H1 (cell line): ENCODE measurements at regions not wholly inside any gene's neighbourhood (a gene's known extent, or its start where the extent isn't known, plus 50 kb on each side); places are given as distances from the start of the nearest gene placed in this dataset.

Experiments used
- CTCF ChIA-PET: fragments of 300-600 bp; sonication (Branson Sonifier 250); formaldehyde crosslinking; loops from one replicate; lab custom pipeline; 2021; ENCODE audit not compliant: partially characterized antibody; lab: Charles Lee
- POLR2A ChIA-PET: fragments of 300-600 bp; sonication (Branson Sonifier 250); formaldehyde crosslinking; loops from one replicate; lab custom pipeline; 2021; ENCODE audit warnings: inconsistent platforms; ENCODE audit not compliant: partially characterized antibody; lab: Charles Lee
- DNase-seq, 2 experiments: peaks; one replicate each; pipeline versions ENCODE4 v3.0.0 to v3.0.0-alpha.2; 2010 to 2022; ENCODE audit warnings: low spot score in 2 of 2, low read depth in 1 of 2, mixed read lengths in 1 of 2
- FAIRE-seq: peaks from 2 replicates; lab custom pipeline; 2011; peaks lifted over from hg19 to GRCh38; lab: Jason Lieb, UNC
- H2AFZ ChIP-seq: 2 replicates; pipeline ENCODE4 v1.8.1; 2012; ENCODE audit warnings: low read length, inconsistent platforms
- H2AK5ac ChIP-seq: 2 replicates; pipeline ENCODE4 v1.6.1; 2013; ENCODE audit warnings: low read depth, low read length
- H2BK120ac ChIP-seq: replicated peaks from 2 replicates; pipeline ENCODE3; 2013; ENCODE audit warnings: low read depth, low read length, inconsistent platforms
- H2BK12ac ChIP-seq: 2 replicates; pipeline ENCODE4 v1.6.1; 2013; ENCODE audit warnings: low read depth, low read length
- H2BK15ac ChIP-seq: 2 replicates; pipeline ENCODE4 v1.6.1; 2013; ENCODE audit warnings: low read length
- H2BK20ac ChIP-seq: 2 replicates; pipeline ENCODE4 v1.6.1; 2013; ENCODE audit warnings: low read length
- H2BK5ac ChIP-seq: 2 replicates; pipeline ENCODE4 v1.6.1; 2013; ENCODE audit warnings: low read depth, low read length
- H3K14ac ChIP-seq: 2 replicates; pipeline ENCODE4 v1.6.1; 2013; ENCODE audit warnings: inconsistent platforms; ENCODE audit not compliant: insufficient read length
- H3K18ac ChIP-seq: 2 replicates; pipeline ENCODE4 v1.6.1; 2013; ENCODE audit warnings: low read length; ENCODE audit errors: extremely low read depth
- H3K23ac ChIP-seq: 2 replicates; pipeline ENCODE4 v1.6.1; 2013; ENCODE audit warnings: inconsistent platforms; ENCODE audit not compliant: insufficient read length
- H3K23me2 ChIP-seq: 2 replicates; pipeline ENCODE4 v1.6.1; 2013; ENCODE audit warnings: low read depth, low read length
- H3K27ac ChIP-seq: 2 replicates; pipeline ENCODE4 v1.6.1; 2011; ENCODE audit warnings: low read depth, low read length, inconsistent platforms
- H3K27me3 ChIP-seq, 4 experiments: replicated peaks in 1 of 4; 1 replicate in 1 of 4; 2 replicates in 3 of 4; pipeline versions ENCODE4 v1.6.1 to v1.8.1; 2011 to 2013; ENCODE audit warnings: low read length in 3 of 4, mild to moderate bottlenecking in 3 of 4, inconsistent platforms in 2 of 4, mixed read lengths in 2 of 4, moderate library complexity in 1 of 4; ENCODE audit not compliant: control insufficient read depth in 3 of 4, insufficient read depth in 3 of 4; ENCODE audit errors: extremely low read depth in 1 of 4
- H3K36me3 ChIP-seq, 4 experiments: 2 replicates each; pipeline versions ENCODE4 v1.6.1 to v1.8.1; 2011 to 2013; ENCODE audit warnings: mild to moderate bottlenecking in 4 of 4, low read length in 3 of 4, moderate library complexity in 2 of 4, control low read depth in 1 of 4, inconsistent platforms in 1 of 4; ENCODE audit not compliant: insufficient read depth in 4 of 4, control insufficient read depth in 2 of 4
- H3K4ac ChIP-seq: replicated peaks from 2 replicates; pipeline ENCODE3; 2013; ENCODE audit warnings: low read length, low read depth, mixed read lengths, inconsistent platforms; ENCODE audit not compliant: insufficient read length
- H3K4me1 ChIP-seq, 4 experiments: replicated peaks in 1 of 4; 1 replicate in 1 of 4; 2 replicates in 3 of 4; pipeline versions ENCODE4 v1.6.1 to v1.8.1; 2011 to 2013; ENCODE audit warnings: low read length in 3 of 4, inconsistent platforms in 2 of 4, mixed read lengths in 1 of 4; ENCODE audit not compliant: insufficient read depth in 4 of 4, control insufficient read depth in 3 of 4
- H3K4me2 ChIP-seq, 2 experiments: 2 replicates each; pipeline versions ENCODE4 v1.6.1 to v1.8.1; 2011 to 2013; ENCODE audit warnings: low read depth in 2 of 2, low read length in 2 of 2, control low read depth in 1 of 2, inconsistent platforms in 1 of 2, mild to moderate bottlenecking in 1 of 2; ENCODE audit not compliant: insufficient read depth in 1 of 2
- H3K4me3 ChIP-seq, 4 experiments: fragments of 200-600, 300-600 bp in 1 of 4; sonication (generic), shearing (Covaris generic), sonication (Bioruptor Twin) in 1 of 4; 2 replicates each; pipeline versions ENCODE4 v1.5.1 to v1.8.1; 2011 to 2016; ENCODE audit warnings: low read length in 4 of 4, low read depth in 3 of 4, control low read depth in 2 of 4, inconsistent platforms in 2 of 4, mild to moderate bottlenecking in 2 of 4, mixed read lengths in 1 of 4, moderate library complexity in 1 of 4; ENCODE audit not compliant: insufficient read depth in 2 of 4; ENCODE audit errors: extremely low read depth in 1 of 4
- H3K56ac ChIP-seq: replicated peaks from 2 replicates; pipeline ENCODE3; 2013; ENCODE audit warnings: low read depth, mild to moderate bottlenecking, mixed read lengths, low read length, inconsistent platforms; ENCODE audit not compliant: insufficient read length
- H3K79me1 ChIP-seq: 2 replicates; pipeline ENCODE4 v1.6.1; 2013; ENCODE audit warnings: low read depth, low read length, control low read depth
- H3K79me2 ChIP-seq, 2 experiments: 2 replicates each; pipeline versions ENCODE4 v1.6.1 to v1.8.1; 2012 to 2013; ENCODE audit warnings: low read length in 2 of 2, mild to moderate bottlenecking in 2 of 2, inconsistent platforms in 1 of 2; ENCODE audit not compliant: insufficient read depth in 2 of 2, control insufficient read depth in 1 of 2
- H3K9ac ChIP-seq, 4 experiments: replicated peaks in 1 of 4; 1 replicate in 1 of 4; 2 replicates in 3 of 4; pipeline versions ENCODE4 v1.6.1 to v1.8.1; 2011 to 2013; ENCODE audit warnings: low read depth in 3 of 4, low read length in 3 of 4, control low read depth in 2 of 4, mild to moderate bottlenecking in 2 of 4, moderate library complexity in 2 of 4, inconsistent platforms in 1 of 4; ENCODE audit errors: extremely low read depth in 1 of 4
- H3K9me3 ChIP-seq, 2 experiments: 2 replicates each; pipeline versions ENCODE4 v1.6.1 to v1.8.1; 2012 to 2013; ENCODE audit warnings: mild to moderate bottlenecking in 2 of 2, moderate library complexity in 2 of 2, control low read depth in 1 of 2, inconsistent platforms in 1 of 2, low read depth in 1 of 2, low read length in 1 of 2, mixed read lengths in 1 of 2; ENCODE audit not compliant: insufficient read depth in 2 of 2
- H4K20me1 ChIP-seq, 2 experiments: replicated peaks in 1 of 2; 2 replicates each; pipeline versions ENCODE3 to v1.8.1; 2011 to 2013; ENCODE audit warnings: inconsistent platforms in 2 of 2, low read length in 2 of 2, mild to moderate bottlenecking in 1 of 2; ENCODE audit not compliant: insufficient read depth in 2 of 2, control insufficient read depth in 1 of 2
- H4K5ac ChIP-seq: 2 replicates; pipeline ENCODE4 v1.6.1; 2013; ENCODE audit warnings: low read length, low read depth, mixed read lengths, inconsistent platforms; ENCODE audit not compliant: insufficient read length
- H4K8ac ChIP-seq: 2 replicates; pipeline ENCODE4 v1.8.0; 2013; ENCODE audit warnings: mild to moderate bottlenecking, moderate library complexity, low read length, inconsistent platforms; ENCODE audit not compliant: insufficient read depth; ENCODE audit errors: extremely low read depth
- H4K91ac ChIP-seq: replicated peaks from 2 replicates; pipeline ENCODE3; 2013; ENCODE audit warnings: low read length, mixed read lengths, inconsistent platforms; ENCODE audit not compliant: insufficient read length
- BACH1 ChIP-seq: IDR thresholded peaks from 2 replicates; pipeline ENCODE4 v1.6.1; 2012; ENCODE audit warnings: low read length, improper control_type of control experiment
- BRCA1 ChIP-seq: IDR thresholded peaks from 2 replicates; pipeline ENCODE4 v1.6.1; 2012; ENCODE audit warnings: low read depth, low read length, improper control_type of control experiment
- CBX8 ChIP-seq: fragments of 300-800, 300-1000 bp; sonication (generic); IDR thresholded peaks from 2 replicates; pipeline ENCODE4 v1.7.1; 2016; ENCODE audit warnings: low read depth, low read length, borderline replicate concordance
- CHD1 ChIP-seq: IDR thresholded peaks from 2 replicates; pipeline ENCODE4 v1.6.1; 2012; ENCODE audit warnings: low read depth, low read length, improper control_type of control experiment
- HDAC6 ChIP-seq: IDR thresholded peaks from one replicate; pipeline ENCODE4 v1.7.1; 2012; ENCODE audit warnings: low read depth, mild to moderate bottlenecking, inconsistent platforms, low read length, moderate library complexity
- KDM4A ChIP-seq: IDR thresholded peaks from one replicate; pipeline ENCODE4 v1.7.1; 2012; ENCODE audit warnings: low read depth, mild to moderate bottlenecking, moderate library complexity, low read length, inconsistent platforms; ENCODE audit not compliant: severe bottlenecking
- KDM5A ChIP-seq: fragments of 200-600 bp; IDR thresholded peaks from 2 replicates; pipeline ENCODE4 v1.7.1; 2012; ENCODE audit warnings: mild to moderate bottlenecking, low read length, inconsistent platforms, mixed read lengths
- NANOG ChIP-seq: IDR thresholded peaks from 2 replicates; pipeline ENCODE4 v1.6.1; 2011; ENCODE audit warnings: low read length, low read depth, mild to moderate bottlenecking, inconsistent platforms; ENCODE audit not compliant: insufficient read depth, poor library complexity, severe bottlenecking
- POLR2A ChIP-seq, 2 experiments: IDR thresholded peaks; 1 replicate in 1 of 2; 2 replicates in 1 of 2; pipeline ENCODE4 v1.6.1; 2011; ENCODE audit warnings: low read depth in 2 of 2, low read length in 2 of 2, mild to moderate bottlenecking in 2 of 2; ENCODE audit errors: control extremely low read depth in 1 of 2
- POU5F1 ChIP-seq: IDR thresholded peaks from 2 replicates; pipeline ENCODE4 v1.6.1; 2011; ENCODE audit warnings: low read depth, mild to moderate bottlenecking, low read length, moderate library complexity
- RAD21 ChIP-seq, 2 experiments: IDR thresholded peaks in 1 of 2; conservative IDR thresholded peaks in 1 of 2; 2 replicates each; pipeline ENCODE4 v1.6.1; 2011; ENCODE audit warnings: low read depth in 2 of 2, low read length in 2 of 2, improper control_type of control experiment in 1 of 2, inconsistent platforms in 1 of 2, mild to moderate bottlenecking in 1 of 2, moderate library complexity in 1 of 2
- SP1 ChIP-seq: IDR thresholded peaks from 2 replicates; pipeline ENCODE4 v1.6.1; 2011; ENCODE audit warnings: low read depth, low read length
- TBP ChIP-seq: IDR thresholded peaks from 2 replicates; pipeline ENCODE4 v1.6.1; 2011; ENCODE audit warnings: low read depth, low read length, improper control_type of control experiment
- YY1 ChIP-seq: IDR thresholded peaks from 2 replicates; pipeline ENCODE4 v1.6.1; 2011; ENCODE audit warnings: low read depth, mild to moderate bottlenecking, low read length
- WGBS, 2 experiments: shearing (Covaris generic) in 1 of 2; methylation state at CpG; one replicate each; pipeline versions ENCODE4 v1.1.6 to v1.1.7; 2013 to 2015; ENCODE audit warnings: low lambda C conversion rate in 2 of 2, mixed read lengths in 2 of 2, inconsistent platforms in 1 of 2, low coverage in 1 of 2, missing lambda C conversion rate in 1 of 2; ENCODE audit not compliant: insufficient replicate concordance in 2 of 2, insufficient coverage in 1 of 2, insufficient read length in 1 of 2; ENCODE audit errors: extremely low coverage in 1 of 2, missing lambda C conversion rate in 1 of 2; 5-methylcytosine and 5-hydroxymethylcytosine counted together
- TF ChIP-seq, protein P1 (sequence below): IDR thresholded peaks from 2 replicates; pipeline ENCODE4 v1.6.1; 2012; ENCODE audit warnings: inconsistent platforms

DNA sequence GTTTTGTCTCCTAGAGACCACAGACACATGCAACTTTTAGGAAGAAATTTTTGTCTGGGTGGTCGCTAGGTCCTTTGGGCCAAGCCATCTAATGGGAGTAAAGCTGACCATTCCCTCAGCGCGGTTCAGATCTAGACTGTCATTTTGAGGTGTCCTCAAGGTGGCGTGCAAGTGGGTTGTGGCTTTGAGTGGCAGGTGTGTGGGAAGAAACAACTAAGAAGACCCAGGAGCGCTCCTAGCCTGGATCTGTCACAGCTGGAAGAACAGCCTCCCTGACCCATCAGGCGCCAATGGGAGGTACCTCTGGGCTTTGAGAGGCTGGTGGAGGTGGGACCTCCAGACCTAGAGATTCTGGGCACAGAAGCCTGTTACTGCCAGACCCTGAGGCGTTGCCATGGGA, 645.1 kb downstream of the KCNJ18 start:
- H3K9me3 ChIP-seq, result peaks cover 15 to 46% of the 10 kb centered on the region in 2 experiments; a peak in 3 of 4 replicates
- POLR2A ChIA-PET, result no interaction called here

More for the DNA sequence above, 645.1 kb downstream of the KCNJ18 start:
- Histone ChIP-seq H3K36me3 (no peaks in the 10 kb centered on the region), H3K23me2 (no peaks in the 10 kb centered on the region), H3K79me1 (no peaks in the 10 kb centered on the region), H3K18ac (no peak overlapping the region), H3K4ac (no peak overlapping the region), H2AK5ac (no peak overlapping the region), H3K9ac (no peak overlapping the region), H4K20me1 (no peaks in the 10 kb centered on the region), H2BK12ac (no peak overlapping the region), H3K14ac (no peak overlapping the region), H3K27me3 (no peaks in the 10 kb centered on the region), H3K56ac (no peak overlapping the region), H2BK20ac (no peak overlapping the region), H3K4me2 (no peak overlapping the region), H3K4me3 (no peak overlapping the region), H2BK5ac (no peak overlapping the region), H2BK120ac (no peak overlapping the region), H3K27ac (no peak overlapping the region), H3K4me1 (no peaks in the 10 kb centered on the region), H2AFZ (no peak overlapping the region), H4K8ac (no peak overlapping the region), H4K5ac (no peak overlapping the region), H4K91ac (no peak overlapping the region), H3K23ac (no peak overlapping the region), H2BK15ac (no peak overlapping the region), H3K79me2 (no peaks in the 10 kb centered on the region)
- no peak for FAIRE-seq
- CTCF ChIA-PET, result no interaction called here
- TF ChIP-seq POLR2A (IDR thresholded peaks at IDR 0.05; ENCODE audit: control extremely low read depth in 1 of 2, low read depth in 2 of 2, low read length in 2 of 2) (no peak), SP1 (no peak), CHD1 (no peak), BRCA1 (no peak), BACH1 (no peak), NANOG (no peak), YY1 (no peak), CBX8 (no peak), KDM5A (no peak), TBP (no peak), RAD21 (IDR thresholded peaks at IDR 0.05 in 1 of 2, conservative IDR thresholded peaks at IDR 0.05 in 1 of 2; ENCODE audit: low read depth in 2 of 2, low read length in 2 of 2) (no peak), HDAC6 (no peak), KDM4A (no peak), POU5F1 (no peak)
- TF ChIP-seq, protein P1, sequence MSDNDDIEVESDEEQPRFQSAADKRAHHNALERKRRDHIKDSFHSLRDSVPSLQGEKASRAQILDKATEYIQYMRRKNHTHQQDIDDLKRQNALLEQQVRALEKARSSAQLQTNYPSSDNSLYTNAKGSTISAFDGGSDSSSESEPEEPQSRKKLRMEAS, result no peak
- WGBS, 2 experiments, result 66% methylated on average over 7 of the region's 7 CpGs; no CpG with 5 or more reads in 1 of the 2 experiments
- no peak for DNase-seq
